GM21825 (cell line): ENCODE measurements at regions not wholly inside any gene's neighbourhood (a gene's known extent, or its start where the extent isn't known, plus 50 kb on each side); places are given as distances from the start of the nearest gene placed in this dataset.

Experiments used
- ATAC-seq: cut with Tn5 transposase; IDR thresholded peaks from one replicate; pipeline ENCODE4 v1.9.1; 2021; ENCODE audit warnings: mild to moderate bottlenecking, moderate library complexity; ENCODE audit not compliant: unreplicated experiment

DNA sequence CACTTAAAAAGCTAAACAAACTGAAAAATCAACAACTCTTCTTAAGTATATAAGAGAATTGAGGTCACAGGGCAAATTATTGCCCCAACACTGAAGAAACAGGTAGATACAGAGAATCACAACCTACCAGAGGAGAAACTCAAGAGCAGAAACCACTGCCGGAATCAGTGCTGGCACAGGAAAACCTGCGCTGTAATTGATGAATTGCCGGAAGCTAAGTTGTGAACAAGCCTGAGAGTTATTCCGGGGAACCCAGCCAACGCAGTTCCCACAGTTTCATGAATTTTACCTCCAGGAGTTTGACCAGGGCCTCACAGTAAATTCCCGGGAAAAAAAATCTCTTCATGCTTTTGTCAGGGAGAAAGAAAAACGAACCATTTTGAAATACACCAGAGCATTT, 657.1 kb upstream of the BRINP3 start:
- no peak for ATAC-seq

DNA sequence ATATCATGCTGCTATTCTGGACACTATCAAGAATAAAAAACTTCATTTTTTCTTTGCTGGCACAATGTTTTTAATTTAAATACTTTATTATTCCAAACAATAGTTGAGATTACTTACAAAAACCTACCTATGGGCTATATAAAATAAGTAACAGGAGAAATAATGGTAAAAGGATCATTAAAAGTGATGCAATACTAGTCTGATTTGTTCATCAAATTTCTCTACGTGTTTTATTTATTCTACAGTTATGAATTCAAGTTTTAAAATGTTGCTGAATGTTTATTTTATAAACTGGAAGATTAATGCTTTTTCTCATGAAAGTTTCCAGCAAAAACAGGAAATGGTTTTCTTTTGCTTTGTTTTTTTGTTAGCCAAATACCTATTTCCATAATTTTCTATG, 662.4 kb upstream of the BRINP3 start:
- ATAC-seq, result no peak

DNA sequence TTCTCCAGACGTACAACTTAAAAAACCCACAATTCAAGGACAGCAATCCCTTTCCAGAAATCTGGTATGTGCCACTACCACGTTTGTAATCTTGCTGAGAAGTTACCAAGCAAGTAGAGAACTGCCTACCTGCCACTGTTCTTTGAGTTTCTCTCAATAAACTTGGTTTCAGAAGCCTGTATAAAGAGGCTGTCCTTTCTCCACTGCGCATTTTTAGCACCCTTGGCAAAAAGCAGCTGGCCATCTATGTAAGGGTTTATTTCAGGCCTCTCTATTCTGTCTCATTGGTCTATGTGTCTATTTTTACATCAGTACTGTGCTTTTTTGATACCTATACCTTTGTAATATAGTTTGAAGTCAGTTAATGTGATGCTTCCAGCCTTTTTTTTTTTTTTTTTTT, 665.1 kb upstream of the BRINP3 start:
- no peak for ATAC-seq

DNA sequence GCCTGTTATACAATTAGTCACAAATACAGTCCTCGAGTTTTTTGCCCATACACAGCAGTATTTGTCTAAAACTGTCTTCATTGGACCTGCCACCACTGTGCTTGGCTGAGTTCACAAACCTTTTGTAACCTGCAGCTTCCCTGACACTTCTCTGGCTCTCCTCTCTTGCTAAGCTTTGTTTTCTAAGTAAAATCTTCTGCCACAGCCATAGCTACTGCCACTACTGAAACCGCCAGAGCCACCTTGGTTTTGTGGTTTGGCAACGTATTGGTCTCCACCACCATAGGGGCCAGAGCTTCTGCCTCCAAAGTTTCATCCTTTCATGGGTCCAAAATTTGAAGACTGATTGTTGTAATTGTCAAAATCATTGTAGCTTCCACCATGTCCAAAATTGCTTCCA, 668.2 kb upstream of the BRINP3 start:
- no peak for ATAC-seq

DNA sequence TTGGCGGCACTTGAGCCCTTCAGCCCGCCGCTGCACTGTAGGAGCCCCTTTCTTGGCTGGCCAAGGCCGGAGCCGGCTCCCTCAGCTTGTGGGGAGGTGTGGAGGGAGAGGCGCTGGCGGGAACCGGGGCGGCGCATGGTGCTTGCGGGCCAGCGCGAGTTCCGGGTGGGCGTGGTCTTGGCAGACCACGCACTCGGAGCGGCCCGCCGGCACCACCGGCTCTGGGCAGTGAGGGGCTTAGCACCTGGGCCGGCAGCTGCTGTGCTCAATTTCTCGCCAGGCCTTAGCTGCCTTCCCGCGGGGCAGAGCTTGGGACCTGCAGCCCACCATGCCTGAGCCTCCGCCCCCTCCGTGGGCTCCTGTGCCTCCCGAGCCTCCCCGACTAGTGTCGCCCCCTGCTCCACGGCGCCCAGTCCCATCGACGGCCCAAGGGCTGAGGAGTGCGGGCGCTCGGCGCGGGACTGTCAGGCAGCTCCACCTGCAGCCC, 673.7 kb upstream of the BRINP3 start:
- ATAC-seq, result no peak

DNA sequence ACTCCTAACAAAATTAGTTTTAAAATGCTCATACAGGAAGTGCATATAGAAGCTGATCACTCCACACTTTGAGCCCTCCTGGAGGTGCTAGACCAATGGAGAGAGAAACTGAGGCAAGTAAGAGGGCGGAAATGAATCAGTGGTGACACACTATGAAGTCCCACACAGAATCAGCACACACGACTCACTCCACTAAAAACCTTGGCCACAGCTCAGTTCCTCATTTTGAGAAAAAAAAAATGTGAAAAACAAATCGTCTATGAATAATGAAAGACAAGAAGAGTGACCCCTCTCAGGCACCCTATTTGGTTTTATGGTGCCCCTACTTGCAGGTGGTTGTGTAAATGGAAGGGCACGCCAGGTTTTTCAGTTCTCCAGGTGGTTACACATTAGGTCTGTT, 675.1 kb upstream of the BRINP3 start:
- no peak for ATAC-seq

DNA sequence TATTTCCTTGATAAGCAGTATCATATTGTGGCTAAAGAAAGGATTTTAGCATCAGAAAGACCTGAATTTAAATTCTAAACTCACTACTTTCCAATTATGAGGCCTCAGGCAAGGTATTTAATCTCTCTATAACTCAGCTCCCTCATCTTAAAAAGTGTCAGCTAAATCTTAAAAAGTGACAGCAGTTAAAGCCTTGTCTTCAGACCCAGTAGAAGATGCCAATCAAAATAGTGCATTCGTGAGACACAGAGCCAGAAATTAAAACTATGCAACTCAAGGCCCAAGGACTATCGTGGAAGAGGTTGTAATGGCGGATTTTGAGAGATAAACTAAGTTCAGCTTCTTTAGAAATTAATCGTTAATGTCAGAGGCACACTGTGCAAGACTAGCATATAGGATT, 677.5 kb upstream of the BRINP3 start:
- no peak for ATAC-seq

DNA sequence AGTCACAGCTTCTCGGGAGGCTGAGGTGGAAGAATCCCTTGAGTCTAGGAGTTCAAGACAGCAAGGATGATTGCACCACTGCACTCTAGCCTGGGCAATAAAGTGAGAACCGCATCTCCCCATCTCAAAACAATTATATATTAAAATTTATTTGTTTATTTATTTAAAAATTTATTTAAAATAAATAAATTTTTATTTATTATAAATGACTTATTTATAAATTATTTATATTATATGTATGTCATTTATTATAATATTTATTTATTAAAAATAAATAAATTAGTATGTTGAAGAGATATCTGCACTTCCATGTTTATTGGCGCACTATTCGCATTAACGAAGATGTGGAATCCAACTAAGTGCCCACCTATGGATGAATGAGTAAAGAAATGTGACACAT, 683.2 kb upstream of the BRINP3 start:
- no peak for ATAC-seq

DNA sequence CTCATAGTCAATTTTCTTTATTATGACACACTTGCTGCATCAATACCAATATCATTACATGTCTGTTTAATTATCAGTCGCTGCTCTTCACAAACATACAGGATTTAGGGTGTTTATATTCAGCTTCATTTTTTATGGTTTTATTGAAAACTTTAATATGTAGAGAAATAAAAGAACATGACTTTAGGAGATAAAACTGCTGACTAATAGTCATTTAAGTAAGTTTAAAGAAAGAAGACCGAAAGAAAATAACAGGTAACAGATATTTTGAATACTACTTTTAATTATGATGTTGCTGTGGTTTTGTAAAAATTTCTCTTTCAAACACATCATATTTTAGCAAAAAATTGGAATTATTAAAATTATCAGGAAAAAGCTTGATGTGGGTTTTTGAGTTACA, 685.1 kb upstream of the BRINP3 start:
- no peak for ATAC-seq

DNA sequence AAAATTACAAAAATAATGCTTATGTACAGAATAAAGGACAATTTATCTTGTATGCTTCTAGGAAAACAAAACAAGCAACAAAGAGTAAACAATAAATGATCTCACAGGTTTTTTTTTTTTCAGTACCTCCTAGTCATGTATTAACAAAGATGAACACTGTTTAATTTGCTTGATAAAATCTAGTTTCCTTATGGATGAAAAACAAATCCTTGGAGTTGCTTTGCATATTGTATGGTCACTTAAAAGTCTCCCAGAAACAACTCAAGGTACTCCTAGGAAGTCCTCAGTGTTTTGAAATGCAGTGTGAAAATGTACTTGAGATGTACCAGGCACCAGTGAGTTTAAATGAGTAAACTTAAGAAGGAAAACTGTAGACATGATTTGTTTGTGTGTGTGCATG, 686.0 kb upstream of the BRINP3 start:
- ATAC-seq, result no peak

DNA sequence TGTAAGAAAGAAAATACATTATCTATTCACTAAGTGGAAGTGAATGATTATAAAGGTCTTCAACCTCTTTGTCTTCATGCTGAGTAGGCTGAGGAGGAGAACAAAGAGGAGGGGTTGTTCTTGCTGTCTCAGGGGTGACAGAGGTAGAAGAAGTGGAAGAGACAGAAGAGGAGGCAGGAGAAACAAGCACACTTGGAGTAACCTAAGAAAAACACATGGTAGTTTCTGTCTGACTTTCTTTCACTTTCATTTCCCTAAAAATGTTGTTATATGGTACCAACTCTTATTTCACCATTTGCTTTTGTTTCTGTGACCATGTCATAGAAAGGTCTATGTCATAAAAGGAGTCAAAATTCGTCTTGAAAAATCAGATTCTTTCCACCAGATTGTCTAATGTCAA, 696.6 kb upstream of the BRINP3 start:
- peak; percentile 98 for ATAC-seq

DNA sequence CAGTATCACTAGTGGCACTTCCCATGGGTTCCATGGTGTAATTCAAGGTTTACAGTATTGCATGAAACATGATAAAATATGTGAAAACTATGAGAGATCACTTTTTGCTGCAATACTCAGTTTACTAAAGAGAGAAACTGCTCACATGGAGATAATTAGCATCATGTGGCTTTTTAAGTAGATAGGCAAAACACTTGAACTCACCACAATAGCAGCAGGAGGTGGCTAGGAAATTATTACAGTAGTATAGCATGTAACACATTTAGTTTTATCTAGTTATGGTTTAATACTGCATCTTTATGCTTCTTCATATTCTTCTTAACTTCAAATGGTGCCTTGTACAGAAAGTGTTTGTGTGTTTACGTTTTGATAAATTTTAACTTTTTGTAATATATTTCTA, 698.5 kb upstream of the BRINP3 start:
- ATAC-seq, result no peak

DNA sequence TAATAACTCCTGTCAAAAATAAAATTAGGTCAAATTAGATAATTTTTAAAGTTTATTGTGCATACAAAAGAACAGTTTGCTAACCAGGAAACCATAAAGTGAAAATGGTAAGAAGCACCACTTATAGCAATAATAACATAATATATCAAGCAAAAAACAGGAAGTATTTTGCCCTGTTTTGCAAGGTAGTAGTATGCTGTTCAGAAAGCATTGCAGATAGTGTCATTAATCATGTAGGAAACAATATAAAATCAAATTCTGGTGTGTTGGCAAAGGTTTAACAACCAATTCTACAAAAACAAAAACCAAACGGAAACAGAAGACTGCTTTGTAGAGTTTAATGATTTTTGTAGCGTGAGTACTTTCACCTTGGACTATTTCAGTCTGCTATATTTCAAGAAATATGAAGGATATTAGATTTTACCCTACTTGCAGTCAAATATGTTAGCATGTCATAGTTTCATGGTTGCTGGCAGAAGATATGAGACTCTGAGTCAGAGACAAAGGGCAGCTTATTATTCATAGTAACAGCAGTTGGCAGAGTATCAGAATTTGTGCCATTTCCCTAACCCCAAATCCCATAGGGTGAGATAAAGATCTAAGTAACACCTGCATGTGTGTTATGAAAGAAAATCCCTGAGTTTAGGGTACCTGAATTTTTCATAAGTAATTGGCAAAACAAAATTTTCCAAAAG, 729.0 kb upstream of the BRINP3 start:
- ATAC-seq, result no peak

DNA sequence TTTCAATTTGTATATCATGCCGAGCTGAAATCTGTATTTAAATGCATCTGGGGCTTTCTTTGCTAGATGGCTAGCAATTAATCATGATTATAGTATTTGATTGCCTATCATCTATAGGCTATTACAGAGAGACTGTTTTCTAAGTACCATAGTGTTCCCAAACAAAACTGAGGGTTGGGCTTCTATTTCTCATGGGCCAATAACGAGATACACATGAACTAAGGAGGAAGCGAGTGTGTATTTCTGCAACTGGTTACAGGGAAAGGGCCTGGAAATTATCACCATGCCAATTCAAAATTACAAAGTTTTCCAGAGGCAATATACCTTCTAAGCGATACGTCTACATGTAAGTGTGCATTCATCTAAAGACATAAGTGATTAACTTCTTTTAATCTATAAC, 744.5 kb upstream of the BRINP3 start:
- ATAC-seq, result no peak

DNA sequence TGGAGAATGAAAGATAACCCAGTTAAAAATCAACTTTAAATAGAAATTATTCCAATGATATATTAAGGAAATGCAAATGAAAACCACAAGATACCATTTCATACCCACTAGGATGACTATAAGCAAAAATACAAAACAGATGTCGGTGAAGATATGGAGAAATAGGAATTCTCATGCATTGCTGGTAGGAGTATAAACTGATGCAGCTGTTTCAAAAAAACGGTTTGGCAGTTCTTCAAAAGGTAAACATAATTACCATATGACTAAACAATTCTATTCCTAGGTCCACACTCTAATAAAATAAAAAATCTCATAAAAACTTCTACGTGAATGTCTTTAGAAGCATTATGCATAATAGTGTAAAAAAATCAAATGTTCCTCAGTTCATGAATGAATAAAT, 763.3 kb upstream of the BRINP3 start:
- ATAC-seq, result no peak

DNA sequence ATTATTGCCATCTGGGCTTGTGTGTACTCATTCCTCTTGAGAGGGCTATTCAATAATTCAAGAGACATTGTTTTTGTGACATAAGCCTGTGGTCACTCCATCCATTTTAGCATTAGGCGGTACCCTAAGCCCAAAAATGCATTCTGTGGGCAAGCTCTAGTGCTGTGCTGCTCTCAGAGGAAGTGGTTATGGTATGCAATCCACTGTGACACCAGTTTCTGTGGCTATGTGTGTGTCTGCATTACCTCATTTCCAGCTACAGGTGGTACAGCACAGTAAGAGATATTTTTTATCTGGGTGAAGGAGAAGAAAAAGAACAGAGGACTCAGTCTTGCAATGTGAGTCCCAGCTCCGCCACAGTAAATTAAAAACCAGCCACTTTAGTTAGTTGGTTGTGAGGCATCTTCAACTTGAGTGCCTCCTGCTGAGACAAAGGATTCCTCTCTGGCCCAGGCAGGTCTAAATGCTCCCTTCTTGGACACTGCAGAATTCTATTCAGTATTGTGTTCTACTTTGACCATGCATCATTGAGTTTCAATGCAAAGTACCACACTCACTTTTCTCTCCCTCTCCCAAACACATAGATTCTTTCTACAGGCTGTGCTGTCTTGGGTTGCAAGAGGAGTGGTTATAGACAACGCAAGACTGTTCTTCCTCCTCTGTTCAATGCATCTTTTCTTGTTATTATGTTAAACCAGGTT, 777.8 kb upstream of the BRINP3 start:
- ATAC-seq, result no peak

DNA sequence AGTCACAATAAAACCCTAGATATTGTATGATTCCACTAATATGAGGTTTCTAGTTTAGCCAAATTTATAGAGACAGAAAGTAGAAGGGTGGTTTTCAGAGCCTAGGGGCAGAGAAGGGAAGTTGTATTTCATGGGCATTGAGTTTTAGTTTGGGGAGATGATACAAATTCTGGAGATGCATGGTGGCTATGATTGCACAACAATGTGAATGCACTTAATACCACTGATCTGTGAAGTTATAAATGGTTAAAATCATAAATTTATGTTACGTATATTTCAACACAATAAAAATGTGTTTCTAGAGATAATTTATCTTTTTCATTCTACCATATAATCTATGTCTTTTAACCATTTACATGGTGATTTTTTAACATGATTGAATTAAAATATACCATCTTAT, 779.3 kb upstream of the BRINP3 start:
- ATAC-seq, result no peak

DNA sequence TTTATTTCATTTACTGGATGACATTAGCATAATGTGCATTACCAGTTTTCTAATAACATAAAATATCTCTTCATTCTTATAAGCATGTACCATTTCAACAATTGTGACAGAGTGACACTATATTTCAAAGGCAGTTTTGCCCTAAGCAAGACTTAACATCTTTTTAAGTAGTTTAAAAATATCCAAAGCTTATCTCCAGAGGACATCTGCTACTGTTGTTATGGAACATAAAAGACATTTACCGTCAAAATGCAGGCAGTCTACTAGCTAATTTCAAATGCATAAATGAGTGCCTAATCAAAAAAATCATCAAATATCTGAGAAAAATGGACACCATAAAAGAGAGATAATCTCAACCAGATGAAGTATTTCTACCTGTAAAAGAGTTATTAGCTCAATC, 782.4 kb upstream of the BRINP3 start:
- no peak for ATAC-seq

DNA sequence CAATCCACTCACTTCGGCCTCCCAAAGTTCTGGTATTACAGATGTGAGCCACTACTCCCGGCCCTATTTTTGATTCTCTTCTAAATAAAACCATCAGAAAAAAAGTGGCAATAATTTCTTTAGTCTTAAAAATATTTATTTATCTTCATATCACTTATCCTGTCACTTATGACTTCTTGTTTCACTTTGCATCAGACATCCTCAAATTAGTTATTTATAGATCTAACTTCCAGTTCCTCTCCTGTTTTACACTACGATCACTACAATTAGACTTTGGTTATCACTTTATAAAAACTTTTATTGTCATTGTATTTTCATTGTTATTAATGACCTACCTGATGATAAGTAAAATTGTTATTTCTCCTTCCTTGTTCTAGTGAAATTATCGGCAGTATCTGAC, 783.4 kb upstream of the BRINP3 start:
- ATAC-seq, result no peak

DNA sequence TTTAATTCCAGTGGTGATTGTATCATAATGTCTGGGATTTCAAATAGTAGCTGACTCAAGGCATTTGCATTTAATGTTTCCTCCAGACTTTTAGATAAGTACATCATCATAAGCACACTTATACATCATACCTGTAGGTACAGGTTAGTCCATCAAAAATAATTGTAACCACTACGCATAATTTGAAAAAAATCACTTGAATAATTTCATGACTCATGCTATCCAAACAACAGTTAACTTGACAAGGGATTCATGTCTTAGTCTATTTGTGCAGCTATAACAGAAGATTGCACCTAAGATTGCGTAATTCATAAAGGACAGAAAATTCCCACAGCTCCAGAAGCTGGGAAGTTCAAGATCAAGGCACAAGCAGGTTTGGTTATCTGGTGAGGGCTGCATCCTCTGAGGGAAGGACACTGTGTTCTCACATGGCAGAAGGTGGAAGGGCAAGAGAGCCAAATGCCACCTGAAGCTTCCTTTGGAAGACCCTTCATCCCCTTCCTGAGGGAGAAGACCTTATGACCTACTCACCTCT, 801.7 kb upstream of the BRINP3 start:
- no peak for ATAC-seq

DNA sequence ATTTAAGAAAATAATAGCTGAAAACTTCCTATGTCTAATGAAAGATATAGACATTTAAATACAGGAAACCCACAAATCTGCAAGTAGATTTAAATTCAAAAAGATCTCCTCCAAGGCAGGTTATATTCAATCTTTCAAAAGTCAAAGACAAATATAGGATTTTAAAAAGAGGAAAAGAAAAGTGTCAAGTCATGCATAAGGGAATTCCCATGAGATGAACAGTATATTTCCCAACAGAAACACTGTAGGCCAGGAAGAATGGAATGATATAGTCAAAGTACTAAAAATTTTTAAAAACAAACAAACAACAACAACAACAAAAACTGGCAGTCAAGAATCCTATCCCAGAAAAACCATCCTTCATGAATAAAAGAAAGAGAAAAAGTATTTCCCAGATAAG, 806.5 kb upstream of the BRINP3 start:
- no peak for ATAC-seq

DNA sequence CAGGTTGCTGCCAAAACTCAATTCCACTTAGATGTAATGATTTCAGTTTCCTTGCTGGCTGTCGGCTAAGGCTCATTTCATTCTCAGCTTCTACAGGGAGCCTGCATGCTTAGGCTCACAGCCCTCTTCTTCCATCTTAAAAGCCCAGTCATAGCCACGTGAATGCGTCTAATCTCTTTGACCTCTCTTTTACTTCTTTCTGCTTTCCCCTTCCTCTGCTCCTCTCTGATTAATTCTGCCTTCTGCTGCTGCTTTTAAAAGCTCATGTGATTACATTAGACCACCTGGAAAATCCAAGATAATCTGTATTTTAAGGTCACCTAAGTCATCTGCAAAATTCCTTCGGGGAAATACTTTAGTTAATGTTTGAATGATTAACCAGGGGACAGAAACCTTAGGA, 812.8 kb upstream of the BRINP3 start:
- ATAC-seq, result no peak

DNA sequence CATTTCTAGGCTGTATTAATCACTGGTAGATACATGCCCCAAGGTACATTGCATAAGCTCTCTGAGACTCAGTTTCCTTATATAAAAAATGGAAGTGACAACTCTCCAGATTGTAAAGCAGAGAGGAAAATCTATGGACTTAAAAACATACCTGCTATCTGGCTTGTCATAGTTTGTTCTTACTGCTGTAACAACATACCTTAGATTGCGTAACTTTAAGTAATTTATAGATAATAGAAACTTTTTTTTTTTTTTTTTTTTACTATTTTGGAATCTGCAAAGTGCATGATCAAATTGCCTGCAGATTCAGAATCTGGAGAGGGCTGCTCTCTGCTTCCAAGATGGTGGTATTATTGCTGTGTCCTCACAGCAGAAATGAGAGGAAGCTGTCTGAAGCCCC, 827.7 kb upstream of the BRINP3 start:
- ATAC-seq, result no peak
